HCT116 (cell line): ENCODE measurements at regions not wholly inside any gene's neighbourhood (a gene's known extent, or its start where the extent isn't known, plus 50 kb on each side); places are given as distances from the start of the nearest gene placed in this dataset.

Experiments used
- ELF1 ChIP-seq: IDR thresholded peaks from 2 replicates; pipeline ENCODE4 v1.6.1; 2012; ENCODE audit warnings: low read depth, borderline replicate concordance
- EZH2 ChIP-seq: fragments of 200-600 bp; sonication (generic); IDR thresholded peaks from 2 replicates; pipeline ENCODE4 v1.6.1; 2017; ENCODE audit warnings: antibody characterized with exemption, mixed run types
- JUND ChIP-seq: IDR thresholded peaks from 2 replicates; pipeline ENCODE4 v1.6.1; 2012
- POLR2A ChIP-seq: IDR thresholded peaks from 2 replicates; pipeline ENCODE4 v1.7.0; 2011; ENCODE audit warnings: borderline replicate concordance; ENCODE audit not compliant: insufficient read depth, insufficient read length; ENCODE audit errors: extremely low read depth
- POLR2AphosphoS5 ChIP-seq: IDR thresholded peaks from 2 replicates; pipeline ENCODE4 v1.6.1; 2011; ENCODE audit warnings: mild to moderate bottlenecking, low read depth, low read length, moderate library complexity
- RAD21 ChIP-seq: IDR thresholded peaks from 2 replicates; pipeline ENCODE4 v1.6.1; 2012; ENCODE audit warnings: low read depth, mild to moderate bottlenecking
- ZBTB33 ChIP-seq: IDR thresholded peaks from 2 replicates; pipeline ENCODE4 v1.6.1; 2011; ENCODE audit warnings: mild to moderate bottlenecking, low read length, moderate library complexity; ENCODE audit not compliant: insufficient replicate concordance; ENCODE audit errors: extremely low read depth
- ZNF274 ChIP-seq: fragments of 200-500 bp; sonication (Bioruptor generic); IDR thresholded peaks from 2 replicates; pipeline ENCODE4 v1.6.1; 2014; ENCODE audit warnings: mild to moderate bottlenecking, low read depth, low read length, inconsistent platforms
- TF ChIP-seq, protein P1 (sequence below), 3 experiments: fragments of 200-600 bp in 1 of 3; sonication (generic) in 1 of 3; IDR thresholded peaks in 2 of 3; conservative IDR thresholded peaks in 1 of 3; 2 replicates each; pipeline ENCODE4 v1.5.1; 2012 to 2017; ENCODE audit warnings: low read depth in 2 of 3, low read length in 2 of 3, antibody characterized with exemption in 1 of 3, borderline replicate concordance in 1 of 3, control low read depth in 1 of 3, mild to moderate bottlenecking in 1 of 3, mixed read lengths in 1 of 3, mixed run types in 1 of 3, moderate library complexity in 1 of 3; ENCODE audit not compliant: insufficient read depth in 1 of 3
- TF ChIP-seq, protein P2 (sequence below): IDR thresholded peaks from 2 replicates; pipeline ENCODE4 v1.6.1; 2012; ENCODE audit warnings: low read depth
- TF ChIP-seq, protein P3 (sequence below): IDR thresholded peaks from 2 replicates; pipeline ENCODE4 v1.6.1; 2012

DNA sequence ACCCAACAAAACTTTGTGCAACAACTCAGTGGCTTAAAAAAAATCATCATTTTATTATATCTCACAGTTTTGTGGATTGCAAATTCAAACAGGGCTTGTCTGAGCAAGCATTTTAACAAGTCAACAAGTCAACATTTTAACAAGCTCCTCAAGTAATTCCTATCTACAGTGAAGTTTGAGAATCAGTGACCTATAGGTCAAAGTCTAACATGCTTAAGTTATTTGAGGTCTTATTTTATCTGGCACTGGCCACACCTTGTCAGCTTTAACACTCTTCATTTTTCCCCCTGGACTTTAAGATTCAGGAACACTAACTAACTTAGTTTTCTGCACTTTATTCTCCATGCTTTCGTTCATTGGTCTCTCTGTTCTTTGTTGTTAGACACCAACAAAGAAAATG is 71.2 kb upstream of the PELI2 start:
- TF ChIP-seq, protein P1, sequence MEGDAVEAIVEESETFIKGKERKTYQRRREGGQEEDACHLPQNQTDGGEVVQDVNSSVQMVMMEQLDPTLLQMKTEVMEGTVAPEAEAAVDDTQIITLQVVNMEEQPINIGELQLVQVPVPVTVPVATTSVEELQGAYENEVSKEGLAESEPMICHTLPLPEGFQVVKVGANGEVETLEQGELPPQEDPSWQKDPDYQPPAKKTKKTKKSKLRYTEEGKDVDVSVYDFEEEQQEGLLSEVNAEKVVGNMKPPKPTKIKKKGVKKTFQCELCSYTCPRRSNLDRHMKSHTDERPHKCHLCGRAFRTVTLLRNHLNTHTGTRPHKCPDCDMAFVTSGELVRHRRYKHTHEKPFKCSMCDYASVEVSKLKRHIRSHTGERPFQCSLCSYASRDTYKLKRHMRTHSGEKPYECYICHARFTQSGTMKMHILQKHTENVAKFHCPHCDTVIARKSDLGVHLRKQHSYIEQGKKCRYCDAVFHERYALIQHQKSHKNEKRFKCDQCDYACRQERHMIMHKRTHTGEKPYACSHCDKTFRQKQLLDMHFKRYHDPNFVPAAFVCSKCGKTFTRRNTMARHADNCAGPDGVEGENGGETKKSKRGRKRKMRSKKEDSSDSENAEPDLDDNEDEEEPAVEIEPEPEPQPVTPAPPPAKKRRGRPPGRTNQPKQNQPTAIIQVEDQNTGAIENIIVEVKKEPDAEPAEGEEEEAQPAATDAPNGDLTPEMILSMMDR (IDR thresholded peaks at IDR 0.05 in 2 of 3, conservative IDR thresholded peaks at IDR 0.05 in 1 of 3; ENCODE audit: borderline replicate concordance in 1 of 3, insufficient read depth in 1 of 3, low read depth in 2 of 3, low read length in 2 of 3): no peak
- TF ChIP-seq ZBTB33 (no peak), POLR2A (no peak), ZNF274 (no peak), RAD21 (no peak), POLR2AphosphoS5 (no peak), JUND (no peak), ELF1 (no peak), EZH2 (no peak)
- TF ChIP-seq, protein P2, sequence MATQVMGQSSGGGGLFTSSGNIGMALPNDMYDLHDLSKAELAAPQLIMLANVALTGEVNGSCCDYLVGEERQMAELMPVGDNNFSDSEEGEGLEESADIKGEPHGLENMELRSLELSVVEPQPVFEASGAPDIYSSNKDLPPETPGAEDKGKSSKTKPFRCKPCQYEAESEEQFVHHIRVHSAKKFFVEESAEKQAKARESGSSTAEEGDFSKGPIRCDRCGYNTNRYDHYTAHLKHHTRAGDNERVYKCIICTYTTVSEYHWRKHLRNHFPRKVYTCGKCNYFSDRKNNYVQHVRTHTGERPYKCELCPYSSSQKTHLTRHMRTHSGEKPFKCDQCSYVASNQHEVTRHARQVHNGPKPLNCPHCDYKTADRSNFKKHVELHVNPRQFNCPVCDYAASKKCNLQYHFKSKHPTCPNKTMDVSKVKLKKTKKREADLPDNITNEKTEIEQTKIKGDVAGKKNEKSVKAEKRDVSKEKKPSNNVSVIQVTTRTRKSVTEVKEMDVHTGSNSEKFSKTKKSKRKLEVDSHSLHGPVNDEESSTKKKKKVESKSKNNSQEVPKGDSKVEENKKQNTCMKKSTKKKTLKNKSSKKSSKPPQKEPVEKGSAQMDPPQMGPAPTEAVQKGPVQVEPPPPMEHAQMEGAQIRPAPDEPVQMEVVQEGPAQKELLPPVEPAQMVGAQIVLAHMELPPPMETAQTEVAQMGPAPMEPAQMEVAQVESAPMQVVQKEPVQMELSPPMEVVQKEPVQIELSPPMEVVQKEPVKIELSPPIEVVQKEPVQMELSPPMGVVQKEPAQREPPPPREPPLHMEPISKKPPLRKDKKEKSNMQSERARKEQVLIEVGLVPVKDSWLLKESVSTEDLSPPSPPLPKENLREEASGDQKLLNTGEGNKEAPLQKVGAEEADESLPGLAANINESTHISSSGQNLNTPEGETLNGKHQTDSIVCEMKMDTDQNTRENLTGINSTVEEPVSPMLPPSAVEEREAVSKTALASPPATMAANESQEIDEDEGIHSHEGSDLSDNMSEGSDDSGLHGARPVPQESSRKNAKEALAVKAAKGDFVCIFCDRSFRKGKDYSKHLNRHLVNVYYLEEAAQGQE: no peak
- TF ChIP-seq, protein P3, sequence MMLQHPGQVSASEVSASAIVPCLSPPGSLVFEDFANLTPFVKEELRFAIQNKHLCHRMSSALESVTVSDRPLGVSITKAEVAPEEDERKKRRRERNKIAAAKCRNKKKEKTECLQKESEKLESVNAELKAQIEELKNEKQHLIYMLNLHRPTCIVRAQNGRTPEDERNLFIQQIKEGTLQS: no peak
